ENCODE measurements at regions not wholly inside any gene's neighbourhood (a gene's known extent, or its start where the extent isn't known, plus 50 kb on each side); places are given as distances from the start of the nearest gene placed in this dataset.

DNA sequence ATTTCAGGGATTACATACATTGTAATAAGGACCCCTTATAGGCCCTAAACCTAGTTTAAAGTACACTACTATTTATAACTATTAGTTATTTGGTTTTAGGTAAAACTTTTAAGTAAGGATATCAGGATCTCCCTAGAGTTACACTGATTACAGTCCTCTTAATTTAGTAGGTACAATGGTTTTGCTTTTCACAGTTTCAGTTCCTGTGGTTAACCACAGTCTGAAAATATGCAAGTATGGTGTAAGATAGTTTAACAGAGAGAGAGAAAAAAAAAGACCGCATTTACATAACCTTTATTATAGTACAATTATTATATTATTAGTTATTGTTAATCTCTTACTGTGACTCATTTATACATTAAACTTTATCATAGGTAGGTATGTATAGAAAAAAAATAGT is 725.3 kb upstream of the PTPRD start (continued):
- TF ChIP-seq, protein P1, sequence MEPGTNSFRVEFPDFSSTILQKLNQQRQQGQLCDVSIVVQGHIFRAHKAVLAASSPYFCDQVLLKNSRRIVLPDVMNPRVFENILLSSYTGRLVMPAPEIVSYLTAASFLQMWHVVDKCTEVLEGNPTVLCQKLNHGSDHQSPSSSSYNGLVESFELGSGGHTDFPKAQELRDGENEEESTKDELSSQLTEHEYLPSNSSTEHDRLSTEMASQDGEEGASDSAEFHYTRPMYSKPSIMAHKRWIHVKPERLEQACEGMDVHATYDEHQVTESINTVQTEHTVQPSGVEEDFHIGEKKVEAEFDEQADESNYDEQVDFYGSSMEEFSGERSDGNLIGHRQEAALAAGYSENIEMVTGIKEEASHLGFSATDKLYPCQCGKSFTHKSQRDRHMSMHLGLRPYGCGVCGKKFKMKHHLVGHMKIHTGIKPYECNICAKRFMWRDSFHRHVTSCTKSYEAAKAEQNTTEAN (CRISPR knock-in tag; IDR thresholded peaks at IDR 0.05): no peak
- TF ChIP-seq, protein P2, sequence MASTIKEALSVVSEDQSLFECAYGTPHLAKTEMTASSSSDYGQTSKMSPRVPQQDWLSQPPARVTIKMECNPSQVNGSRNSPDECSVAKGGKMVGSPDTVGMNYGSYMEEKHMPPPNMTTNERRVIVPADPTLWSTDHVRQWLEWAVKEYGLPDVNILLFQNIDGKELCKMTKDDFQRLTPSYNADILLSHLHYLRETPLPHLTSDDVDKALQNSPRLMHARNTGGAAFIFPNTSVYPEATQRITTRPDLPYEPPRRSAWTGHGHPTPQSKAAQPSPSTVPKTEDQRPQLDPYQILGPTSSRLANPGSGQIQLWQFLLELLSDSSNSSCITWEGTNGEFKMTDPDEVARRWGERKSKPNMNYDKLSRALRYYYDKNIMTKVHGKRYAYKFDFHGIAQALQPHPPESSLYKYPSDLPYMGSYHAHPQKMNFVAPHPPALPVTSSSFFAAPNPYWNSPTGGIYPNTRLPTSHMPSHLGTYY (CRISPR knock-in tag; IDR thresholded peaks at IDR 0.05): no peak
- no peak for TF ChIP-seq ELF4 (CRISPR knock-in tag; IDR thresholded peaks at IDR 0.05; ENCODE audit: low read depth)
- no peak for TF ChIP-seq ZNF317 (CRISPR knock-in tag; IDR thresholded peaks at IDR 0.05; ENCODE audit: borderline replicate concordance, low read depth)
- TF ChIP-seq SMAD4 (CRISPR knock-in tag; IDR thresholded peaks at IDR 0.05): no peak
- TF ChIP-seq, protein P3, sequence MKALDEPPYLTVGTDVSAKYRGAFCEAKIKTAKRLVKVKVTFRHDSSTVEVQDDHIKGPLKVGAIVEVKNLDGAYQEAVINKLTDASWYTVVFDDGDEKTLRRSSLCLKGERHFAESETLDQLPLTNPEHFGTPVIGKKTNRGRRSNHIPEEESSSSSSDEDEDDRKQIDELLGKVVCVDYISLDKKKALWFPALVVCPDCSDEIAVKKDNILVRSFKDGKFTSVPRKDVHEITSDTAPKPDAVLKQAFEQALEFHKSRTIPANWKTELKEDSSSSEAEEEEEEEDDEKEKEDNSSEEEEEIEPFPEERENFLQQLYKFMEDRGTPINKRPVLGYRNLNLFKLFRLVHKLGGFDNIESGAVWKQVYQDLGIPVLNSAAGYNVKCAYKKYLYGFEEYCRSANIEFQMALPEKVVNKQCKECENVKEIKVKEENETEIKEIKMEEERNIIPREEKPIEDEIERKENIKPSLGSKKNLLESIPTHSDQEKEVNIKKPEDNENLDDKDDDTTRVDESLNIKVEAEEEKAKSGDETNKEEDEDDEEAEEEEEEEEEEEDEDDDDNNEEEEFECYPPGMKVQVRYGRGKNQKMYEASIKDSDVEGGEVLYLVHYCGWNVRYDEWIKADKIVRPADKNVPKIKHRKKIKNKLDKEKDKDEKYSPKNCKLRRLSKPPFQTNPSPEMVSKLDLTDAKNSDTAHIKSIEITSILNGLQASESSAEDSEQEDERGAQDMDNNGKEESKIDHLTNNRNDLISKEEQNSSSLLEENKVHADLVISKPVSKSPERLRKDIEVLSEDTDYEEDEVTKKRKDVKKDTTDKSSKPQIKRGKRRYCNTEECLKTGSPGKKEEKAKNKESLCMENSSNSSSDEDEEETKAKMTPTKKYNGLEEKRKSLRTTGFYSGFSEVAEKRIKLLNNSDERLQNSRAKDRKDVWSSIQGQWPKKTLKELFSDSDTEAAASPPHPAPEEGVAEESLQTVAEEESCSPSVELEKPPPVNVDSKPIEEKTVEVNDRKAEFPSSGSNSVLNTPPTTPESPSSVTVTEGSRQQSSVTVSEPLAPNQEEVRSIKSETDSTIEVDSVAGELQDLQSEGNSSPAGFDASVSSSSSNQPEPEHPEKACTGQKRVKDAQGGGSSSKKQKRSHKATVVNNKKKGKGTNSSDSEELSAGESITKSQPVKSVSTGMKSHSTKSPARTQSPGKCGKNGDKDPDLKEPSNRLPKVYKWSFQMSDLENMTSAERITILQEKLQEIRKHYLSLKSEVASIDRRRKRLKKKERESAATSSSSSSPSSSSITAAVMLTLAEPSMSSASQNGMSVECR (CRISPR knock-in tag; IDR thresholded peaks at IDR 0.05; ENCODE audit: borderline replicate concordance): no peak
- TF ChIP-seq, protein P4, sequence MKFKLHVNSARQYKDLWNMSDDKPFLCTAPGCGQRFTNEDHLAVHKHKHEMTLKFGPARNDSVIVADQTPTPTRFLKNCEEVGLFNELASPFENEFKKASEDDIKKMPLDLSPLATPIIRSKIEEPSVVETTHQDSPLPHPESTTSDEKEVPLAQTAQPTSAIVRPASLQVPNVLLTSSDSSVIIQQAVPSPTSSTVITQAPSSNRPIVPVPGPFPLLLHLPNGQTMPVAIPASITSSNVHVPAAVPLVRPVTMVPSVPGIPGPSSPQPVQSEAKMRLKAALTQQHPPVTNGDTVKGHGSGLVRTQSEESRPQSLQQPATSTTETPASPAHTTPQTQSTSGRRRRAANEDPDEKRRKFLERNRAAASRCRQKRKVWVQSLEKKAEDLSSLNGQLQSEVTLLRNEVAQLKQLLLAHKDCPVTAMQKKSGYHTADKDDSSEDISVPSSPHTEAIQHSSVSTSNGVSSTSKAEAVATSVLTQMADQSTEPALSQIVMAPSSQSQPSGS (CRISPR knock-in tag; IDR thresholded peaks at IDR 0.05; ENCODE audit: borderline replicate concordance, low read depth): no peak
- TF ChIP-seq RELA (CRISPR knock-in tag; IDR thresholded peaks at IDR 0.05; ENCODE audit: borderline replicate concordance): no peak
- TF ChIP-seq, protein P5, sequence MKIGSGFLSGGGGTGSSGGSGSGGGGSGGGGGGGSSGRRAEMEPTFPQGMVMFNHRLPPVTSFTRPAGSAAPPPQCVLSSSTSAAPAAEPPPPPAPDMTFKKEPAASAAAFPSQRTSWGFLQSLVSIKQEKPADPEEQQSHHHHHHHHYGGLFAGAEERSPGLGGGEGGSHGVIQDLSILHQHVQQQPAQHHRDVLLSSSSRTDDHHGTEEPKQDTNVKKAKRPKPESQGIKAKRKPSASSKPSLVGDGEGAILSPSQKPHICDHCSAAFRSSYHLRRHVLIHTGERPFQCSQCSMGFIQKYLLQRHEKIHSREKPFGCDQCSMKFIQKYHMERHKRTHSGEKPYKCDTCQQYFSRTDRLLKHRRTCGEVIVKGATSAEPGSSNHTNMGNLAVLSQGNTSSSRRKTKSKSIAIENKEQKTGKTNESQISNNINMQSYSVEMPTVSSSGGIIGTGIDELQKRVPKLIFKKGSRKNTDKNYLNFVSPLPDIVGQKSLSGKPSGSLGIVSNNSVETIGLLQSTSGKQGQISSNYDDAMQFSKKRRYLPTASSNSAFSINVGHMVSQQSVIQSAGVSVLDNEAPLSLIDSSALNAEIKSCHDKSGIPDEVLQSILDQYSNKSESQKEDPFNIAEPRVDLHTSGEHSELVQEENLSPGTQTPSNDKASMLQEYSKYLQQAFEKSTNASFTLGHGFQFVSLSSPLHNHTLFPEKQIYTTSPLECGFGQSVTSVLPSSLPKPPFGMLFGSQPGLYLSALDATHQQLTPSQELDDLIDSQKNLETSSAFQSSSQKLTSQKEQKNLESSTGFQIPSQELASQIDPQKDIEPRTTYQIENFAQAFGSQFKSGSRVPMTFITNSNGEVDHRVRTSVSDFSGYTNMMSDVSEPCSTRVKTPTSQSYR (CRISPR knock-in tag; IDR thresholded peaks at IDR 0.05): no peak
- TF ChIP-seq, protein P6, sequence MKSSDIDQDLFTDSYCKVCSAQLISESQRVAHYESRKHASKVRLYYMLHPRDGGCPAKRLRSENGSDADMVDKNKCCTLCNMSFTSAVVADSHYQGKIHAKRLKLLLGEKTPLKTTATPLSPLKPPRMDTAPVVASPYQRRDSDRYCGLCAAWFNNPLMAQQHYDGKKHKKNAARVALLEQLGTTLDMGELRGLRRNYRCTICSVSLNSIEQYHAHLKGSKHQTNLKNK (CRISPR knock-in tag; IDR thresholded peaks at IDR 0.05): no peak
- TF ChIP-seq CREB1 (CRISPR knock-in tag; IDR thresholded peaks at IDR 0.05): no peak

DNA sequence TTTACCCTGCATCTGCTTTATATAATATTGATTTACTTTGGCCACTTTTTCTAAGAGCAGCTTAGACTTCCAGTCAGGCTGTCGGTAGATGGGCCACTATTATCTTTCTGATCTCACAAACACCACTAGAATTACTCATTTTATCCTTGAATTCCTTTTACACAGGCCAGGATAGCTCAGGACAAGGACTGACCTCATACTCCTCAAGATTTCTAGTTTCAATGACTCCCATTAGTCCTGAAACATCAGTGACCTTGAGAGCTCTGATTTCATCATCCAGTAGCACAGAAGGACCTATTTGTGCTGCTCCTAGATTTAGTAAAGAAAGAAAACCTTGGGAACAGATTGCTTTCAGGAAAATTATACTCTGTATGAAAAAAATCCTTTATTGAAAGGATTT is 727.9 kb upstream of the PTPRD start:
- no peak for DNase-seq (ENCODE audit: low spot score)
- Mint-ChIP-seq H3K9me3 (no peaks in the 10 kb centered on the region), H3K4me1 (no peaks in the 10 kb centered on the region), H3K27ac (no peak overlapping the region), H3K27me3 (ENCODE audit: low read depth) (no peaks in the 10 kb centered on the region), H3K4me3 (no peak overlapping the region), H3K36me3 (no peaks in the 10 kb centered on the region)
- no peak for TF ChIP-seq OVOL2 (CRISPR knock-in tag; IDR thresholded peaks at IDR 0.05; ENCODE audit: borderline replicate concordance)
- TF ChIP-seq KAT7 (CRISPR knock-in tag; IDR thresholded peaks at IDR 0.05; ENCODE audit: borderline replicate concordance): no peak
- TF ChIP-seq ETV6 (CRISPR knock-in tag; IDR thresholded peaks at IDR 0.05): no peak
- no peak for TF ChIP-seq ZNF317 (CRISPR knock-in tag; IDR thresholded peaks at IDR 0.05; ENCODE audit: borderline replicate concordance, low read depth)
- no peak for TF ChIP-seq GRHL2 (CRISPR knock-in tag; IDR thresholded peaks at IDR 0.05; ENCODE audit: insufficient replicate concordance, severe bottlenecking)
- TF ChIP-seq, protein P7, sequence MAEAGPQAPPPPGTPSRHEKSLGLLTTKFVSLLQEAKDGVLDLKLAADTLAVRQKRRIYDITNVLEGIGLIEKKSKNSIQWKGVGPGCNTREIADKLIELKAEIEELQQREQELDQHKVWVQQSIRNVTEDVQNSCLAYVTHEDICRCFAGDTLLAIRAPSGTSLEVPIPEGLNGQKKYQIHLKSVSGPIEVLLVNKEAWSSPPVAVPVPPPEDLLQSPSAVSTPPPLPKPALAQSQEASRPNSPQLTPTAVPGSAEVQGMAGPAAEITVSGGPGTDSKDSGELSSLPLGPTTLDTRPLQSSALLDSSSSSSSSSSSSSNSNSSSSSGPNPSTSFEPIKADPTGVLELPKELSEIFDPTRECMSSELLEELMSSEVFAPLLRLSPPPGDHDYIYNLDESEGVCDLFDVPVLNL (CRISPR knock-in tag; IDR thresholded peaks at IDR 0.05; ENCODE audit: borderline replicate concordance, low read depth): no peak
- TF ChIP-seq NR1H2 (CRISPR knock-in tag; IDR thresholded peaks at IDR 0.05): no peak
- ChIA-PET CTCF (no interaction called here), POLR2A (no interaction called here)
- ATAC-seq: no peak
